A673 (cell line): ENCODE measurements at regions not wholly inside any gene's neighbourhood (a gene's known extent, or its start where the extent isn't known, plus 50 kb on each side); places are given as distances from the start of the nearest gene placed in this dataset.

Source experiments
- CTCF ChIP-seq: fragments of 300-800, 200-600 bp; sonication (generic); conservative IDR thresholded peaks from 2 replicates; pipeline ENCODE4 v1.5.1; 2017; ENCODE audit warnings: low read depth, mild to moderate bottlenecking, antibody characterized with exemption, low read length, moderate library complexity, mixed read lengths
- EZH2 ChIP-seq: fragments of 200-600 bp; sonication (generic); IDR thresholded peaks from 2 replicates; pipeline ENCODE4 v1.6.1; 2017; ENCODE audit warnings: borderline replicate concordance, low read depth, mild to moderate bottlenecking, mixed read lengths, antibody characterized with exemption, low read length; ENCODE audit not compliant: poor library complexity, severe bottlenecking

- TF ChIP-seq CTCF (no peak), EZH2 (no peak)
These were observed 55.8 kb upstream of the BOLA1 start for GRCh38 chr1:149843431-149844041.
